ENCODE measurements at regions not wholly inside any gene's neighbourhood (a gene's known extent, or its start where the extent isn't known, plus 50 kb on each side); places are given as distances from the start of the nearest gene placed in this dataset.

- Mint-ChIP-seq H3K27me3 (ENCODE audit: low read depth) (peaks cover 2% of the 10 kb centered on the region), H3K4me1 (ENCODE audit: low read depth) (no peaks in the 10 kb centered on the region), H3K36me3 (ENCODE audit: low read depth) (no peaks in the 10 kb centered on the region), H3K27ac (ENCODE audit: unreplicated experiment) (no peak overlapping the region), H3K9me3 (ENCODE audit: low read depth) (peaks cover 3% of the 10 kb centered on the region), H3K4me3 (ENCODE audit: unreplicated experiment) (no peak overlapping the region)
- no peak for DNase-seq (ENCODE audit: low spot score)
- TF ChIP-seq CTCF (IDR thresholded peaks at IDR 0.05), result no peak
Observed at GRCh38 chr13:97528518-97528917, 94.5 kb downstream of the RAP2A start.

- Mint-ChIP-seq H3K27ac (ENCODE audit: unreplicated experiment) (no peak overlapping the region), H3K36me3 (ENCODE audit: low read depth) (no peaks in the 10 kb centered on the region), H3K4me1 (ENCODE audit: low read depth) (no peaks in the 10 kb centered on the region), H3K4me3 (ENCODE audit: unreplicated experiment) (no peak overlapping the region), H3K27me3 (ENCODE audit: low read depth) (no peaks in the 10 kb centered on the region), H3K9me3 (ENCODE audit: low read depth) (peaks cover 3% of the 10 kb centered on the region)
- DNase-seq (ENCODE audit: low spot score), result no peak
- TF ChIP-seq CTCF (IDR thresholded peaks at IDR 0.05), result no peak
Observed at GRCh38 chr13:97534540-97534939, 100.6 kb downstream of the RAP2A start.

- DNase-seq (ENCODE audit: low spot score), result no peak
- no peak for TF ChIP-seq CTCF (IDR thresholded peaks at IDR 0.05)
- no peaks in the 10 kb centered on the region for H3K4me1 Mint-ChIP-seq (ENCODE audit: low read depth)
- H3K4me3 Mint-ChIP-seq (ENCODE audit: unreplicated experiment), result no peak overlapping the region
- no peak overlapping the region for H3K27ac Mint-ChIP-seq (ENCODE audit: unreplicated experiment)
- no peaks in the 10 kb centered on the region for H3K36me3 Mint-ChIP-seq (ENCODE audit: low read depth)
- peaks cover 3% of the 10 kb centered on the region for H3K9me3 Mint-ChIP-seq (ENCODE audit: low read depth)
- no peaks in the 10 kb centered on the region for H3K27me3 Mint-ChIP-seq (ENCODE audit: low read depth)
Observed at GRCh38 chr13:97535614-97536013, 101.6 kb downstream of the RAP2A start.

GRCh38 chr13:97537110-97537509 is 103.1 kb downstream of the RAP2A start:
- H3K4me1 Mint-ChIP-seq (ENCODE audit: low read depth), result no peaks in the 10 kb centered on the region
- no peak overlapping the region for H3K4me3 Mint-ChIP-seq (ENCODE audit: unreplicated experiment)
- no peaks in the 10 kb centered on the region for H3K27me3 Mint-ChIP-seq (ENCODE audit: low read depth)
- H3K36me3 Mint-ChIP-seq (ENCODE audit: low read depth), result no peaks in the 10 kb centered on the region
- DNase-seq (ENCODE audit: low spot score), result no peak
- H3K9me3 Mint-ChIP-seq (ENCODE audit: low read depth), result no peaks in the 10 kb centered on the region
- no peak overlapping the region for H3K27ac Mint-ChIP-seq (ENCODE audit: unreplicated experiment)
- TF ChIP-seq CTCF (IDR thresholded peaks at IDR 0.05), result no peak

- no peak for DNase-seq (ENCODE audit: low spot score)
- TF ChIP-seq CTCF (IDR thresholded peaks at IDR 0.05), result no peak
- Mint-ChIP-seq H3K4me3 (ENCODE audit: unreplicated experiment) (no peak overlapping the region), H3K36me3 (ENCODE audit: low read depth) (no peaks in the 10 kb centered on the region), H3K27ac (ENCODE audit: unreplicated experiment) (no peak overlapping the region), H3K27me3 (ENCODE audit: low read depth) (no peaks in the 10 kb centered on the region), H3K4me1 (ENCODE audit: low read depth) (no peaks in the 10 kb centered on the region), H3K9me3 (ENCODE audit: low read depth) (no peaks in the 10 kb centered on the region)
Observed at GRCh38 chr13:97538203-97538602, 104.2 kb downstream of the RAP2A start.

All from chondrocyte (in vitro differentiated cells).